ENCODE measurements at regions not wholly inside any gene's neighbourhood (a gene's known extent, or its start where the extent isn't known, plus 50 kb on each side); places are given as distances from the start of the nearest gene placed in this dataset.

- no peak for TF ChIP-seq POLR2A (IDR thresholded peaks at IDR 0.05)
- TF ChIP-seq CTCF (IDR thresholded peaks at IDR 0.05) = no peak
Measured at GRCh38 chr1:163875927-163876320, 554.2 kb downstream of the NUF2 start.
